Lower lobe of right lung (tissue), 2 donors: ENCODE measurements at regions not wholly inside any gene's neighbourhood (a gene's known extent, or its start where the extent isn't known, plus 50 kb on each side); places are given as distances from the start of the nearest gene placed in this dataset.

Source experiments
- ATAC-seq, 2 donors: fragments of 200-7000 bp; cut with Tn5 transposase; one replicate each; pipeline ENCODE4 v1.9.1; 2020 to 2022; ENCODE audit warnings: mild to moderate bottlenecking in 2 of 2, moderate library complexity in 2 of 2
- DNase-seq: peaks from one replicate; pipeline ENCODE4 v3.0.0-alpha.2; 2020
- H3K27ac ChIP-seq: fragments of 200-600 bp; one replicate; pipeline ENCODE4 v1.8.0; 2022
- H3K27me3 ChIP-seq: fragments of 200-600 bp; one replicate; pipeline ENCODE4 v1.8.0; 2022; ENCODE audit warnings: low read depth
- H3K36me3 ChIP-seq: fragments of 200-600 bp; one replicate; pipeline ENCODE4 v1.8.0; 2022; ENCODE audit warnings: mild to moderate bottlenecking
- H3K4me1 ChIP-seq: fragments of 200-600 bp; one replicate; pipeline ENCODE4 v1.8.0; 2022
- H3K4me3 ChIP-seq: fragments of 200-600 bp; one replicate; pipeline ENCODE4 v1.8.0; 2022; ENCODE audit warnings: mild to moderate bottlenecking
- H3K9me3 ChIP-seq: fragments of 200-600 bp; one replicate; pipeline ENCODE4 v1.8.0; 2022
- intact Hi-C: fragments of 100-400 bp; cut with DNase I; formaldehyde crosslinking; loops from one replicate; pipeline ENCODE4 v1.11.0; 2022
- TF ChIP-seq, protein P1 (sequence below): fragments of 200-600 bp; IDR thresholded peaks from one replicate; pipeline ENCODE4 v1.8.0; 2022; ENCODE audit warnings: antibody characterized with exemption, mild to moderate bottlenecking
- donor health status: DM: no; HTN: yes; CAD: no; lungs with severe emphysema.

- Histone ChIP-seq H3K27me3 (no peaks in the 10 kb centered on the region), H3K27ac (no peak overlapping the region), H3K36me3 (no peaks in the 10 kb centered on the region), H3K4me1 (no peaks in the 10 kb centered on the region), H3K9me3 (no peaks in the 10 kb centered on the region), H3K4me3 (no peak overlapping the region)
- intact Hi-C loops: no loop called here
- DNase-seq (no peak), ATAC-seq (no peak)
- TF ChIP-seq, protein P1, sequence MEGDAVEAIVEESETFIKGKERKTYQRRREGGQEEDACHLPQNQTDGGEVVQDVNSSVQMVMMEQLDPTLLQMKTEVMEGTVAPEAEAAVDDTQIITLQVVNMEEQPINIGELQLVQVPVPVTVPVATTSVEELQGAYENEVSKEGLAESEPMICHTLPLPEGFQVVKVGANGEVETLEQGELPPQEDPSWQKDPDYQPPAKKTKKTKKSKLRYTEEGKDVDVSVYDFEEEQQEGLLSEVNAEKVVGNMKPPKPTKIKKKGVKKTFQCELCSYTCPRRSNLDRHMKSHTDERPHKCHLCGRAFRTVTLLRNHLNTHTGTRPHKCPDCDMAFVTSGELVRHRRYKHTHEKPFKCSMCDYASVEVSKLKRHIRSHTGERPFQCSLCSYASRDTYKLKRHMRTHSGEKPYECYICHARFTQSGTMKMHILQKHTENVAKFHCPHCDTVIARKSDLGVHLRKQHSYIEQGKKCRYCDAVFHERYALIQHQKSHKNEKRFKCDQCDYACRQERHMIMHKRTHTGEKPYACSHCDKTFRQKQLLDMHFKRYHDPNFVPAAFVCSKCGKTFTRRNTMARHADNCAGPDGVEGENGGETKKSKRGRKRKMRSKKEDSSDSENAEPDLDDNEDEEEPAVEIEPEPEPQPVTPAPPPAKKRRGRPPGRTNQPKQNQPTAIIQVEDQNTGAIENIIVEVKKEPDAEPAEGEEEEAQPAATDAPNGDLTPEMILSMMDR: no peak
Observed at GRCh38 chr2:3112131-3112530, 265.5 kb downstream of the EIPR1 start.

GRCh38 chr2:3110994-3111666 lies 266.5 kb downstream of the EIPR1 start:
- TF ChIP-seq, protein P1: no peak

GRCh38 chr2:3110555-3110954 lies 267.1 kb downstream of the EIPR1 start:
- Histone ChIP-seq H3K36me3 (no peaks in the 10 kb centered on the region), H3K27me3 (no peaks in the 10 kb centered on the region), H3K4me3 (no peak overlapping the region), H3K9me3 (no peaks in the 10 kb centered on the region), H3K4me1 (no peaks in the 10 kb centered on the region), H3K27ac (no peak overlapping the region)
- intact Hi-C loops: no loop called here
- DNase-seq: no peak
- no peak for ATAC-seq
- TF ChIP-seq, protein P1: no peak

More at GRCh38 chr2:3110994-3111666, 266.5 kb downstream of the EIPR1 start:
- Histone ChIP-seq H3K36me3 (no peaks in the 10 kb centered on the region), H3K4me3 (no peak overlapping the region), H3K9me3 (no peaks in the 10 kb centered on the region), H3K27ac (no peak overlapping the region), H3K4me1 (no peaks in the 10 kb centered on the region), H3K27me3 (no peaks in the 10 kb centered on the region)
- no peak for ATAC-seq
- intact Hi-C loops: no loop called here
- DNase-seq: no peak

- no peaks in the 10 kb centered on the region for H3K36me3 ChIP-seq
- no peaks in the 10 kb centered on the region for H3K4me1 ChIP-seq
- no peaks in the 10 kb centered on the region for H3K27me3 ChIP-seq
- no peak overlapping the region for H3K4me3 ChIP-seq
- ATAC-seq (peak in 1 of 2 donors; percentile 8), DNase-seq (no peak)
- H3K9me3 ChIP-seq: no peaks in the 10 kb centered on the region
- TF ChIP-seq, protein P1: no peak
- intact Hi-C loops: no loop called here
- no peak overlapping the region for H3K27ac ChIP-seq
Observed at GRCh38 chr2:3108710-3109702, 268.6 kb downstream of the EIPR1 start.

GRCh38 chr2:3108105-3108504 lies 269.5 kb downstream of the EIPR1 start:
- intact Hi-C loops: no loop called here
- TF ChIP-seq, protein P1: no peak

More at GRCh38 chr2:3108105-3108504, 269.5 kb downstream of the EIPR1 start:
- Histone ChIP-seq H3K4me1 (no peaks in the 10 kb centered on the region), H3K27ac (no peak overlapping the region), H3K4me3 (no peak overlapping the region), H3K27me3 (no peaks in the 10 kb centered on the region), H3K36me3 (no peaks in the 10 kb centered on the region), H3K9me3 (no peaks in the 10 kb centered on the region)
- ATAC-seq (peak in 1 of 2 donors; percentile 18), DNase-seq (no peak)
